Esophagus squamous epithelium (tissue), 4 donors: ENCODE measurements at regions not wholly inside any gene's neighbourhood (a gene's known extent, or its start where the extent isn't known, plus 50 kb on each side); places are given as distances from the start of the nearest gene placed in this dataset.

ENCODE experiments used
- CTCF ChIP-seq, 6 experiments: fragments of 450-650 bp in 4 of 6; fragments of 200-600 bp in 2 of 6; sonication (generic) in 2 of 6; IDR thresholded peaks; one replicate each; pipeline ENCODE4 v1.5.1; 2016 to 2019; ENCODE audit warnings: antibody characterized with exemption in 6 of 6, mild to moderate bottlenecking in 4 of 6, moderate library complexity in 4 of 6
- POLR2A ChIP-seq, 4 donors: fragments of 450-650 bp; IDR thresholded peaks; one replicate each; pipeline ENCODE4 v1.6.1; 2017; ENCODE audit warnings: antibody characterized with exemption in 4 of 4, mild to moderate bottlenecking in 4 of 4, moderate library complexity in 3 of 4

GRCh38 chr2:64713686-64714085, 60.0 kb upstream of the SERTAD2 start:
- TF ChIP-seq CTCF (IDR thresholded peaks at IDR 0.05) (no peak), POLR2A (IDR thresholded peaks at IDR 0.05) (no peak)
